ENCODE measurements at regions not wholly inside any gene's neighbourhood (a gene's known extent, or its start where the extent isn't known, plus 50 kb on each side); places are given as distances from the start of the nearest gene placed in this dataset.

GRCh38 chr10:7048061-7048460, 362.8 kb downstream of the SFMBT2 start:
- Histone ChIP-seq H3K9me2 (ENCODE audit: insufficient read depth) (no peaks in the 10 kb centered on the region), H3K4me1 (ENCODE audit: insufficient read depth) (no peaks in the 10 kb centered on the region), H3K9me3 (ENCODE audit: low read depth) (no peaks in the 10 kb centered on the region), H3K79me2 (ENCODE audit: insufficient read depth) (no peaks in the 10 kb centered on the region), H3K27ac (no peak overlapping the region), H3K27me3 (replicated peaks; ENCODE audit: insufficient read depth) (no peaks in the 10 kb centered on the region), H3K9ac (no peak overlapping the region), H3K4me2 (ENCODE audit: unreplicated experiment) (no peak overlapping the region), H2AFZ (no peak overlapping the region), H3K36me3 (ENCODE audit: low read depth) (no peaks in the 10 kb centered on the region), H4K20me1 (ENCODE audit: insufficient read depth) (no peaks in the 10 kb centered on the region), H3K4me3 (no peak overlapping the region), H3F3A (ENCODE audit: insufficient read depth) (no peaks in the 10 kb centered on the region)
- no peak for DNase-seq
- WGBS, 2 experiments (ENCODE audit: low coverage in 1 of 2, low lambda C conversion rate in 2 of 2, missing lambda C conversion rate in 2 of 2) = 46 to 48% methylated on average over 6 of the region's 6 CpGs
- in situ Hi-C loops (cut with MboI) = no loop called here
- TF ChIP-seq EZH2 (IDR thresholded peaks at IDR 0.05; ENCODE audit: insufficient read depth, poor library complexity, severe bottlenecking) (no peak), EZH2phosphoT487 (IDR thresholded peaks at IDR 0.05; ENCODE audit: insufficient read depth, low read depth) (no peak)

GRCh38 chr10:7046615-7047014, 364.2 kb downstream of the SFMBT2 start:
- Histone ChIP-seq H3K9me3 (ENCODE audit: low read depth) (no peaks in the 10 kb centered on the region), H3K9me2 (ENCODE audit: insufficient read depth) (no peaks in the 10 kb centered on the region), H3K36me3 (ENCODE audit: low read depth) (no peaks in the 10 kb centered on the region), H4K20me1 (ENCODE audit: insufficient read depth) (no peaks in the 10 kb centered on the region), H3K79me2 (ENCODE audit: insufficient read depth) (no peaks in the 10 kb centered on the region), H3K4me2 (ENCODE audit: unreplicated experiment) (no peak overlapping the region), H3K9ac (no peak overlapping the region), H2AFZ (no peak overlapping the region), H3K4me1 (ENCODE audit: insufficient read depth) (no peaks in the 10 kb centered on the region), H3F3A (ENCODE audit: insufficient read depth) (no peaks in the 10 kb centered on the region), H3K27me3 (replicated peaks; ENCODE audit: insufficient read depth) (no peaks in the 10 kb centered on the region), H3K27ac (no peak overlapping the region), H3K4me3 (no peak overlapping the region)
- in situ Hi-C loops (cut with MboI) = no loop called here
- 2 to 4% methylated on average over 2 of the region's 2 CpGs for WGBS, 2 experiments (ENCODE audit: low coverage in 1 of 2, low lambda C conversion rate in 2 of 2, missing lambda C conversion rate in 2 of 2)
- no peak for DNase-seq
- TF ChIP-seq EZH2phosphoT487 (IDR thresholded peaks at IDR 0.05; ENCODE audit: insufficient read depth, low read depth) (no peak), EZH2 (IDR thresholded peaks at IDR 0.05; ENCODE audit: insufficient read depth, poor library complexity, severe bottlenecking) (no peak)

DNA sequence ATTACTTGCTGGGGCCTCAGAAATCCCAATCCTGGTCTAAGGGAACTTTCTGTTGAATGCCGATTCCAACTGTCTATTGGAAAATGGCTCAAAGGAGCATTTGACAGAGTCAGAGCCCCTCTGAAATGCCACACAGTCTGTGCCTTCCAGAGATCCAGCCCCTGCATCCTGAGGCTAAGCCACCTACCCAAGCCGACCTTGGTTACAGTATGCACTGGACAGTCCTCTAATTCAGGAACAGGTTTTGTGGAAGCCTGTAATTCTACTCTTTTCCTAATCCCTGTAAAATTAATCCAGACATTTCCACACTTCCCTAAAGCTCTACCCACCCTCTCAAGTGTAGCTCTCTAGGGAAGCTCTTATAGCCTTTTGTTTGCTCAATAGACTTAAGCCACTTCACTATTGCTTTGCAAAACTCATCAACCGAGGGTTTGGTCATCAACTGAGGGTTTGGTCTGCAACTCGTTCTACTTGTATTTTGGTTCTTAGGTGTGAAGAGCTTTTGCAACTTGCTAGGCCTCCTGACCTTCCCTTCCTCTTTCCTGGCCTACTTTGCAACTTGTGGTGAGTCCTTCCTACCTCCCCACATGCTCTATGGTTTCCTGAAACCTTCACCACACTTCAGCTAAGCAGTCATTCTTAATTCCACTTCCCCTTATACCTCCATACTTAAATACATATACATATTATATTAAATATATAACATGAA, 364.8 kb downstream of the SFMBT2 start:
- TF ChIP-seq EZH2phosphoT487 (IDR thresholded peaks at IDR 0.05; ENCODE audit: insufficient read depth, low read depth) (no peak), EZH2 (IDR thresholded peaks at IDR 0.05; ENCODE audit: insufficient read depth, poor library complexity, severe bottlenecking) (no peak)
- H3K4me1 ChIP-seq (ENCODE audit: insufficient read depth) = no peaks in the 10 kb centered on the region
- H3K4me3 ChIP-seq = no peak overlapping the region
- H3K9me3 ChIP-seq (ENCODE audit: low read depth) = no peaks in the 10 kb centered on the region
- no peaks in the 10 kb centered on the region for H3K9me2 ChIP-seq (ENCODE audit: insufficient read depth)
- H3K9ac ChIP-seq = no peak overlapping the region
- H3F3A ChIP-seq (ENCODE audit: insufficient read depth) = no peaks in the 10 kb centered on the region
- H3K27ac ChIP-seq = no peak overlapping the region
- no peaks in the 10 kb centered on the region for H3K79me2 ChIP-seq (ENCODE audit: insufficient read depth)
- no peak overlapping the region for H3K4me2 ChIP-seq (ENCODE audit: unreplicated experiment)
- in situ Hi-C loops (cut with MboI) = no loop called here
- WGBS, 2 experiments (ENCODE audit: low coverage in 1 of 2, low lambda C conversion rate in 2 of 2, missing lambda C conversion rate in 2 of 2) = 26 to 30% methylated on average over 4 of the region's 4 CpGs
- H4K20me1 ChIP-seq (ENCODE audit: insufficient read depth) = no peaks in the 10 kb centered on the region
- H2AFZ ChIP-seq = no peak overlapping the region
- no peaks in the 10 kb centered on the region for H3K27me3 ChIP-seq (replicated peaks; ENCODE audit: insufficient read depth)
- H3K36me3 ChIP-seq (ENCODE audit: low read depth) = no peaks in the 10 kb centered on the region
- no peak for DNase-seq

- no peaks in the 10 kb centered on the region for H4K20me1 ChIP-seq (ENCODE audit: insufficient read depth)
- H3K4me2 ChIP-seq (ENCODE audit: unreplicated experiment) = no peak overlapping the region
- H3K4me1 ChIP-seq (ENCODE audit: insufficient read depth) = no peaks in the 10 kb centered on the region
- H3K27me3 ChIP-seq (replicated peaks; ENCODE audit: insufficient read depth) = no peaks in the 10 kb centered on the region
- H3K4me3 ChIP-seq = no peak overlapping the region
- in situ Hi-C loops (cut with MboI) = no loop called here
- DNase-seq = no peak
- H3K79me2 ChIP-seq (ENCODE audit: insufficient read depth) = no peaks in the 10 kb centered on the region
- no peaks in the 10 kb centered on the region for H3K36me3 ChIP-seq (ENCODE audit: low read depth)
- H3K9me2 ChIP-seq (ENCODE audit: insufficient read depth) = no peaks in the 10 kb centered on the region
- no peak overlapping the region for H2AFZ ChIP-seq
- no peaks in the 10 kb centered on the region for H3K9me3 ChIP-seq (ENCODE audit: low read depth)
- H3K9ac ChIP-seq = no peak overlapping the region
- no peaks in the 10 kb centered on the region for H3F3A ChIP-seq (ENCODE audit: insufficient read depth)
- H3K27ac ChIP-seq = no peak overlapping the region
- WGBS, 2 experiments (ENCODE audit: low coverage in 1 of 2, low lambda C conversion rate in 2 of 2, missing lambda C conversion rate in 2 of 2) = 60 to 65% methylated on average over 3 of the region's 3 CpGs
- TF ChIP-seq EZH2phosphoT487 (IDR thresholded peaks at IDR 0.05; ENCODE audit: insufficient read depth, low read depth) (no peak), EZH2 (IDR thresholded peaks at IDR 0.05; ENCODE audit: insufficient read depth, poor library complexity, severe bottlenecking) (no peak)
Measured at GRCh38 chr10:7043055-7043653, 367.7 kb downstream of the SFMBT2 start.
